B cell (primary cell): ENCODE measurements at regions not wholly inside any gene's neighbourhood (a gene's known extent, or its start where the extent isn't known, plus 50 kb on each side); places are given as distances from the start of the nearest gene placed in this dataset.

ENCODE experiments used
- ATAC-seq: fragments of 200-7000 bp; cut with Tn5 transposase; one replicate; pipeline ENCODE4 v1.10.0; 2021; ENCODE audit warnings: low read depth, mild to moderate bottlenecking, moderate number of reproducible peaks, moderate library complexity
- CTCF ChIA-PET: fragments of 350-600 bp; sonication (Branson Sonifier 250); formaldehyde crosslinking; loops from one replicate; lab custom pipeline; 2021; ENCODE audit warnings: antibody characterized with exemption, inconsistent platforms; lab: Charles Lee
- POLR2A ChIA-PET: fragments of 350-600 bp; sonication (Branson Sonifier 250); formaldehyde crosslinking; loops from one replicate; lab custom pipeline; 2021; ENCODE audit warnings: antibody characterized with exemption; lab: Charles Lee
- DNase-seq: peaks from one replicate; pipeline ENCODE4 v3.0.0; 2013
- H2AFZ ChIP-seq: 2 replicates; pipeline ENCODE4 v1.6.1; 2012; ENCODE audit warnings: mild to moderate bottlenecking, low read depth, low read length; ENCODE audit not compliant: insufficient read depth, poor library complexity, severe bottlenecking
- H3K27ac ChIP-seq, 2 donors: 1 replicate in 1 of 2; 2 replicates in 1 of 2; pipeline ENCODE4 v1.5.1; 2012 to 2013; ENCODE audit warnings: low read length in 2 of 2, mild to moderate bottlenecking in 2 of 2, moderate library complexity in 1 of 2
- H3K27me3 ChIP-seq, 4 experiments: fragments of 200-600 bp in 1 of 4; sonication (generic) in 1 of 4; replicated peaks in 1 of 4; 1 replicate in 2 of 4; 2 replicates in 2 of 4; pipeline versions ENCODE4 v1.6.1 to v1.7.0; 2013 to 2016; ENCODE audit warnings: low read length in 3 of 4, mild to moderate bottlenecking in 2 of 4, mixed read lengths in 1 of 4, moderate library complexity in 1 of 4; ENCODE audit not compliant: insufficient read depth in 4 of 4, control insufficient read depth in 3 of 4; ENCODE audit errors: control extremely low read depth in 1 of 4
- H3K36me3 ChIP-seq, 2 experiments: replicated peaks in 1 of 2; 1 replicate in 1 of 2; 2 replicates in 1 of 2; pipeline versions ENCODE4 v1.6.1 to v1.7.1; 2013; ENCODE audit warnings: low read length in 1 of 2; ENCODE audit not compliant: insufficient read depth in 2 of 2, control insufficient read depth in 1 of 2; ENCODE audit errors: control extremely low read depth in 1 of 2, extremely low read depth in 1 of 2
- H3K4me1 ChIP-seq, 2 donors: fragments of 200-600 bp in 1 of 2; sonication (generic) in 1 of 2; 1 replicate in 1 of 2; 2 replicates in 1 of 2; pipeline versions ENCODE4 v1.5.1 to v1.6.1; 2013 to 2017; ENCODE audit warnings: low read length in 2 of 2; ENCODE audit not compliant: control insufficient read depth in 2 of 2, insufficient read depth in 2 of 2
- H3K4me2 ChIP-seq: replicated peaks from 2 replicates; pipeline ENCODE3; 2012; ENCODE audit warnings: mild to moderate bottlenecking, low read depth, low read length; ENCODE audit not compliant: poor library complexity, severe bottlenecking
- H3K4me3 ChIP-seq, 5 experiments: fragments of 200-600 bp in 1 of 5; sonication (generic) in 1 of 5; 1 replicate in 3 of 5; 2 replicates in 2 of 5; pipeline versions ENCODE4 v1.5.1 to v1.7.0; 2011 to 2016; ENCODE audit warnings: low read length in 4 of 5, mild to moderate bottlenecking in 4 of 5, low read depth in 2 of 5, control low read depth in 1 of 5, moderate library complexity in 1 of 5; ENCODE audit not compliant: insufficient read depth in 1 of 5; ENCODE audit errors: control extremely low read depth in 1 of 5, extremely low read depth in 1 of 5
- H3K79me2 ChIP-seq: fragments of 200-600 bp; sonication (generic); one replicate; pipeline ENCODE4 v1.6.0; 2016; ENCODE audit warnings: low read length; ENCODE audit not compliant: control insufficient read depth, insufficient read depth
- H3K9ac ChIP-seq: fragments of 200-600 bp; sonication (generic); 2 replicates; pipeline ENCODE4 v1.6.1; 2017; ENCODE audit warnings: mild to moderate bottlenecking, low read length, moderate library complexity
- H3K9me3 ChIP-seq, 3 donors: one replicate each; pipeline versions ENCODE4 v1.6.1 to v1.7.1; 2013; ENCODE audit warnings: low read length in 2 of 3; ENCODE audit not compliant: control insufficient read depth in 2 of 3, insufficient read depth in 1 of 3; ENCODE audit errors: control extremely low read depth in 1 of 3
- H4K20me1 ChIP-seq: 2 replicates; pipeline ENCODE4 v1.6.0; 2012; ENCODE audit warnings: mild to moderate bottlenecking, low read length; ENCODE audit not compliant: insufficient read depth, control insufficient read depth, poor library complexity, severe bottlenecking
- H3K27ac Mint-ChIP-seq: one replicate; pipeline ENCODE4 v1.8.0; 2021; ENCODE audit warnings: mixed read lengths
- H3K27me3 Mint-ChIP-seq: one replicate; pipeline ENCODE4 v1.8.0; 2021; ENCODE audit warnings: mixed read lengths
- H3K4me1 Mint-ChIP-seq: one replicate; pipeline ENCODE4 v1.8.0; 2021; ENCODE audit warnings: mixed read lengths
- H3K4me3 Mint-ChIP-seq: one replicate; pipeline ENCODE4 v1.8.0; 2021; ENCODE audit warnings: mixed read lengths
- H3K9me3 Mint-ChIP-seq: one replicate; pipeline ENCODE4 v1.8.0; 2022; ENCODE audit warnings: mixed read lengths; ENCODE audit not compliant: insufficient read depth
- EZH2 ChIP-seq: IDR thresholded peaks from 2 replicates; pipeline ENCODE4 v1.6.1; 2012; ENCODE audit warnings: borderline replicate concordance, low read depth, mild to moderate bottlenecking, moderate library complexity, low read length; ENCODE audit not compliant: insufficient read depth, poor library complexity, severe bottlenecking
- WGBS: methylation state at CpG from one replicate; pipeline ENCODE4 v1.1.5; 2013; ENCODE audit warnings: missing lambda C conversion rate; ENCODE audit not compliant: insufficient coverage; 5-methylcytosine and 5-hydroxymethylcytosine counted together
- intact Hi-C: fragments of 100-400 bp; cut with micrococcal nuclease; formaldehyde crosslinking; loops from one replicate; pipeline ENCODE4 v1.10.0; 2022
- TF ChIP-seq, protein P1 (sequence below): fragments of 200-600 bp; IDR thresholded peaks from one replicate; pipeline ENCODE4 v1.8.0; 2022; ENCODE audit warnings: antibody characterized with exemption, mild to moderate bottlenecking

DNA sequence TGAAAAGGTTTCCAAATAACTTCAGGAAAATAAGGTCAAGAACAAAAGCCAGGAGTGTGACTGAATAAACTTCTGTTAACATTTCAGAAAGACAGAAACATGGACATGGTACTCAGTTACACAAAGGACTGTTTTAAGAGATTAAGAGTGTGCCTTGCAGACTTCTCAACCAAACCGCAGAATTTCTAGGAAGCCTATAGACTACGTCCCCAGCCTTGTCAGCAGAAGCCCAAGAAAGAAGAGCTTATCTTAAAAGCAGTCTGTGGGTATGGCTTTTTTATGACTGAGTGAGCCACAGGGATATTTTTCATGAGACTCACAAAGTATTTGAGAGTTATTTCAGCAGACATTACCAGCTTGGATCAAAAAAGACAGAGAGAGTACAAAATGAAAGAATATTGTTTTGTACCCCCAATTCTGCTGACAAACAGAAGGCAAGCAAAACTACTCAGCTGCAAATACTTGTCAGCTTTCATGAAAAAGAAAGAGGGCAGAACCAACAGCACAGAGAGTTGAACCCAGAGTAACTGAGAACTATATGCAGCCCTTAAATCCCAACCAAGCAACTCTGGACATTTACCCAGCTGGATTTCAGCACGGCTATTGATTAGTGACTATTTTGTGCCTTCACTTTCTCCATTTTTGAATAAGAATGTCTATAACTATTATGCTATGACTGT, 711.0 kb upstream of the CTNND2 start:
- no peaks in the 10 kb centered on the region for H3K27me3 Mint-ChIP-seq
- no peaks in the 10 kb centered on the region for H3K4me1 Mint-ChIP-seq
- no peaks in the 10 kb centered on the region for H3K36me3 ChIP-seq
- no peak overlapping the region for H3K9ac ChIP-seq
- no peaks in the 10 kb centered on the region for H3K27me3 ChIP-seq
- no peaks in the 10 kb centered on the region for H4K20me1 ChIP-seq
- H3K4me2 ChIP-seq: no peak overlapping the region
- no peak overlapping the region for H3K4me3 ChIP-seq
- H2AFZ ChIP-seq: no peak overlapping the region
- POLR2A ChIA-PET: no interaction called here
- no peak for TF ChIP-seq EZH2
- TF ChIP-seq, protein P1, sequence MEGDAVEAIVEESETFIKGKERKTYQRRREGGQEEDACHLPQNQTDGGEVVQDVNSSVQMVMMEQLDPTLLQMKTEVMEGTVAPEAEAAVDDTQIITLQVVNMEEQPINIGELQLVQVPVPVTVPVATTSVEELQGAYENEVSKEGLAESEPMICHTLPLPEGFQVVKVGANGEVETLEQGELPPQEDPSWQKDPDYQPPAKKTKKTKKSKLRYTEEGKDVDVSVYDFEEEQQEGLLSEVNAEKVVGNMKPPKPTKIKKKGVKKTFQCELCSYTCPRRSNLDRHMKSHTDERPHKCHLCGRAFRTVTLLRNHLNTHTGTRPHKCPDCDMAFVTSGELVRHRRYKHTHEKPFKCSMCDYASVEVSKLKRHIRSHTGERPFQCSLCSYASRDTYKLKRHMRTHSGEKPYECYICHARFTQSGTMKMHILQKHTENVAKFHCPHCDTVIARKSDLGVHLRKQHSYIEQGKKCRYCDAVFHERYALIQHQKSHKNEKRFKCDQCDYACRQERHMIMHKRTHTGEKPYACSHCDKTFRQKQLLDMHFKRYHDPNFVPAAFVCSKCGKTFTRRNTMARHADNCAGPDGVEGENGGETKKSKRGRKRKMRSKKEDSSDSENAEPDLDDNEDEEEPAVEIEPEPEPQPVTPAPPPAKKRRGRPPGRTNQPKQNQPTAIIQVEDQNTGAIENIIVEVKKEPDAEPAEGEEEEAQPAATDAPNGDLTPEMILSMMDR: no peak
- H3K79me2 ChIP-seq: no peaks in the 10 kb centered on the region
- DNase-seq (no peak), ATAC-seq (no peak)
- CTCF ChIA-PET: no interaction called here
- H3K9me3 ChIP-seq: peaks cover 0 to 6% (median 0%) of the 10 kb centered on the region in 3 donors
- no peak overlapping the region for H3K27ac Mint-ChIP-seq
- intact Hi-C loops: no loop called here
- H3K9me3 Mint-ChIP-seq: peaks cover 7% of the 10 kb centered on the region
- no peak overlapping the region for H3K4me3 Mint-ChIP-seq
- H3K27ac ChIP-seq: no peak overlapping the region
- no CpG with 5 or more reads among the region's 3 CpGs for WGBS
- H3K4me1 ChIP-seq: no peaks in the 10 kb centered on the region

GRCh38 chr5:12614608-12615007, 710.4 kb upstream of the CTNND2 start:
- ChIA-PET CTCF (no interaction called here), POLR2A (no interaction called here)
- Histone ChIP-seq H3K27me3 (no peaks in the 10 kb centered on the region), H3K27ac (no peak overlapping the region), H4K20me1 (no peaks in the 10 kb centered on the region), H3K9me3 (peaks cover 0 to 6% (median 0%) of the 10 kb centered on the region in 3 donors), H3K79me2 (no peaks in the 10 kb centered on the region), H3K36me3 (no peaks in the 10 kb centered on the region), H3K4me3 (no peak overlapping the region), H3K4me1 (no peaks in the 10 kb centered on the region), H3K9ac (no peak overlapping the region), H2AFZ (no peak overlapping the region), H3K4me2 (no peak overlapping the region)
- DNase-seq (no peak), ATAC-seq (no peak)
- TF ChIP-seq, protein P1: no peak
- H3K27me3 Mint-ChIP-seq: no peaks in the 10 kb centered on the region
- H3K27ac Mint-ChIP-seq: no peak overlapping the region
- H3K4me1 Mint-ChIP-seq: no peaks in the 10 kb centered on the region
- intact Hi-C loops: no loop called here
- H3K9me3 Mint-ChIP-seq: peaks cover 7% of the 10 kb centered on the region
- WGBS: 80% methylated on average over 1 of the region's 1 CpG
- H3K4me3 Mint-ChIP-seq: no peak overlapping the region
